Astrocyte (in vitro differentiated cells and primary cell): ENCODE measurements at regions not wholly inside any gene's neighbourhood (a gene's known extent, or its start where the extent isn't known, plus 50 kb on each side); places are given as distances from the start of the nearest gene placed in this dataset.

ENCODE experiments used
- DNase-seq: peaks from one replicate; pipeline ENCODE4 v3.0.0-alpha.2; 2010; ENCODE audit warnings: low read depth
- FAIRE-seq: peaks from 2 replicates; lab custom pipeline; 2011; peaks lifted over from hg19 to GRCh38; lab: Jason Lieb, UNC
- H2AFZ ChIP-seq: 2 replicates; pipeline ENCODE4 v1.6.0; 2012; ENCODE audit warnings: low read depth, low read length, inconsistent platforms
- H3K27ac ChIP-seq: 2 replicates; pipeline ENCODE4 v1.5.1; 2011; ENCODE audit warnings: low read depth, low read length, inconsistent platforms
- H3K27me3 ChIP-seq: 2 replicates; pipeline ENCODE4 v1.6.0; 2011; ENCODE audit warnings: low read length, inconsistent platforms; ENCODE audit not compliant: insufficient read depth
- H3K36me3 ChIP-seq: 2 replicates; pipeline ENCODE4 v1.5.1; 2011; ENCODE audit warnings: low read length, inconsistent platforms; ENCODE audit not compliant: insufficient read depth
- H3K4me1 ChIP-seq: 2 replicates; pipeline ENCODE4 v1.5.1; 2011; ENCODE audit warnings: low read length, inconsistent platforms; ENCODE audit not compliant: insufficient read depth
- H3K4me2 ChIP-seq: 2 replicates; pipeline ENCODE4 v1.6.0; 2012; ENCODE audit warnings: low read length, inconsistent platforms
- H3K4me3 ChIP-seq: 2 replicates; pipeline ENCODE4 v1.5.1; 2011; ENCODE audit warnings: low read depth, mild to moderate bottlenecking, low read length, inconsistent platforms; ENCODE audit not compliant: insufficient read depth
- H3K79me2 ChIP-seq: 2 replicates; pipeline ENCODE4 v1.6.0; 2012; ENCODE audit warnings: mild to moderate bottlenecking, low read length, inconsistent platforms; ENCODE audit not compliant: insufficient read depth
- H3K9ac ChIP-seq: 2 replicates; pipeline ENCODE4 v1.6.0; 2012; ENCODE audit warnings: mild to moderate bottlenecking, low read length, inconsistent platforms
- H3K9me3 ChIP-seq: 2 replicates; pipeline ENCODE4 v1.5.1; 2012; ENCODE audit warnings: low read depth, mild to moderate bottlenecking, low read length, inconsistent platforms; ENCODE audit not compliant: insufficient read depth
- H4K20me1 ChIP-seq: 2 replicates; pipeline ENCODE4 v1.6.0; 2012; ENCODE audit warnings: low read length, inconsistent platforms; ENCODE audit not compliant: insufficient read depth
- H3K27ac Mint-ChIP-seq: one replicate; pipeline ENCODE4 v1.8.0; 2021; ENCODE audit warnings: mild to moderate bottlenecking, mixed read lengths; ENCODE audit not compliant: unreplicated experiment
- H3K27me3 Mint-ChIP-seq: one replicate; pipeline ENCODE4 v1.8.0; 2021; ENCODE audit warnings: low read depth, mixed read lengths; ENCODE audit not compliant: unreplicated experiment
- H3K36me3 Mint-ChIP-seq: one replicate; pipeline ENCODE4 v1.8.0; 2021; ENCODE audit warnings: low read depth, mixed read lengths; ENCODE audit not compliant: unreplicated experiment
- H3K4me1 Mint-ChIP-seq: one replicate; pipeline ENCODE4 v1.8.0; 2021; ENCODE audit warnings: low read depth, mixed read lengths; ENCODE audit not compliant: unreplicated experiment
- H3K4me3 Mint-ChIP-seq: one replicate; pipeline ENCODE4 v1.8.0; 2021; ENCODE audit warnings: mild to moderate bottlenecking, moderate library complexity, mixed read lengths; ENCODE audit not compliant: unreplicated experiment
- H3K9me3 Mint-ChIP-seq: one replicate; pipeline ENCODE4 v1.8.0; 2021; ENCODE audit warnings: mild to moderate bottlenecking, mixed read lengths; ENCODE audit not compliant: unreplicated experiment
- EZH2 ChIP-seq: IDR thresholded peaks from 2 replicates; pipeline ENCODE4 v1.6.1; 2012; ENCODE audit warnings: mild to moderate bottlenecking, low read length, inconsistent platforms; ENCODE audit not compliant: insufficient read depth
- TF ChIP-seq, protein P1 (sequence below): IDR thresholded peaks from 2 replicates; pipeline ENCODE4 v1.5.1; 2011; ENCODE audit warnings: low read depth, mild to moderate bottlenecking, inconsistent platforms, low read length, moderate library complexity; ENCODE audit not compliant: insufficient read depth

GRCh38 chr16:63967966-63968365 is 1153.9 kb downstream of the CDH11 start:
- no peaks in the 10 kb centered on the region for H3K27me3 ChIP-seq

DNA sequence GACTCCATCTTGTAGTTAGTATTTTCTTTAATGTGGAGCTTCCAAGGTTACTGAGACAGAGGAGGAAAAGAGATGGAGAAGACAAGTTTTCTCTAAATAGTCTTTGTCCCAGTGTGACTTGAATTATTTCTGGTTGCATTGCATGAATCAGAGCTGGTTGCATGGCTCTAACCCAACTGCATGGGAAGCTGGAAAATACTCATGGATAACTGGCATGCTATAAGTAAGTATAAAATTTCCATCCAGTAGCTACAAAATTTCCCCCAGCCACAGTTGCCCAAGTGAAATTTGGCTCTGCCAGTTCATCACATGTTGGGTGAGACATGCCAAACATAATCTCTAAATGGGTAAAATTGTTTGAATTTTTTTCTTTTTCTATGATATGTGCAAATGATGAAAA is 1161.5 kb downstream of the CDH11 start:
- no peak overlapping the region for H3K4me3 Mint-ChIP-seq
- Histone ChIP-seq H3K36me3 (no peaks in the 10 kb centered on the region), H3K4me2 (no peak overlapping the region), H3K27ac (no peak overlapping the region), H2AFZ (no peak overlapping the region), H3K4me3 (no peak overlapping the region), H3K4me1 (no peaks in the 10 kb centered on the region), H3K9ac (no peak overlapping the region), H3K79me2 (no peaks in the 10 kb centered on the region), H4K20me1 (no peaks in the 10 kb centered on the region), H3K27me3 (no peaks in the 10 kb centered on the region), H3K9me3 (no peaks in the 10 kb centered on the region)
- H3K9me3 Mint-ChIP-seq, result no peaks in the 10 kb centered on the region
- no peaks in the 10 kb centered on the region for H3K27me3 Mint-ChIP-seq
- DNase-seq (no peak), FAIRE-seq (no peak)
- TF ChIP-seq, protein P1, sequence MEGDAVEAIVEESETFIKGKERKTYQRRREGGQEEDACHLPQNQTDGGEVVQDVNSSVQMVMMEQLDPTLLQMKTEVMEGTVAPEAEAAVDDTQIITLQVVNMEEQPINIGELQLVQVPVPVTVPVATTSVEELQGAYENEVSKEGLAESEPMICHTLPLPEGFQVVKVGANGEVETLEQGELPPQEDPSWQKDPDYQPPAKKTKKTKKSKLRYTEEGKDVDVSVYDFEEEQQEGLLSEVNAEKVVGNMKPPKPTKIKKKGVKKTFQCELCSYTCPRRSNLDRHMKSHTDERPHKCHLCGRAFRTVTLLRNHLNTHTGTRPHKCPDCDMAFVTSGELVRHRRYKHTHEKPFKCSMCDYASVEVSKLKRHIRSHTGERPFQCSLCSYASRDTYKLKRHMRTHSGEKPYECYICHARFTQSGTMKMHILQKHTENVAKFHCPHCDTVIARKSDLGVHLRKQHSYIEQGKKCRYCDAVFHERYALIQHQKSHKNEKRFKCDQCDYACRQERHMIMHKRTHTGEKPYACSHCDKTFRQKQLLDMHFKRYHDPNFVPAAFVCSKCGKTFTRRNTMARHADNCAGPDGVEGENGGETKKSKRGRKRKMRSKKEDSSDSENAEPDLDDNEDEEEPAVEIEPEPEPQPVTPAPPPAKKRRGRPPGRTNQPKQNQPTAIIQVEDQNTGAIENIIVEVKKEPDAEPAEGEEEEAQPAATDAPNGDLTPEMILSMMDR, result no peak
- no peak for TF ChIP-seq EZH2
- H3K36me3 Mint-ChIP-seq, result no peaks in the 10 kb centered on the region
- no peaks in the 10 kb centered on the region for H3K4me1 Mint-ChIP-seq
- H3K27ac Mint-ChIP-seq, result no peak overlapping the region

More at GRCh38 chr16:63967966-63968365, 1153.9 kb downstream of the CDH11 start:
- Histone ChIP-seq H3K4me2 (no peak overlapping the region), H3K9ac (no peak overlapping the region), H3K79me2 (no peaks in the 10 kb centered on the region), H3K27ac (no peak overlapping the region), H3K9me3 (no peaks in the 10 kb centered on the region), H3K36me3 (no peaks in the 10 kb centered on the region), H3K4me3 (no peak overlapping the region), H3K4me1 (no peaks in the 10 kb centered on the region), H2AFZ (no peak overlapping the region), H4K20me1 (no peaks in the 10 kb centered on the region)
- no peaks in the 10 kb centered on the region for H3K27me3 Mint-ChIP-seq
- no peak overlapping the region for H3K4me3 Mint-ChIP-seq
- no peaks in the 10 kb centered on the region for H3K4me1 Mint-ChIP-seq
- H3K27ac Mint-ChIP-seq, result no peak overlapping the region
- no peaks in the 10 kb centered on the region for H3K9me3 Mint-ChIP-seq
- no peak for DNase-seq
- H3K36me3 Mint-ChIP-seq, result no peaks in the 10 kb centered on the region
- TF ChIP-seq, protein P1, result no peak
- no peak for TF ChIP-seq EZH2
- no peak for FAIRE-seq

GRCh38 chr16:63947022-63947421 is 1174.8 kb downstream of the CDH11 start:
- Histone ChIP-seq H3K9ac (no peak overlapping the region), H3K27ac (no peak overlapping the region), H3K4me1 (no peaks in the 10 kb centered on the region), H3K9me3 (no peaks in the 10 kb centered on the region), H2AFZ (no peak overlapping the region), H3K4me3 (no peak overlapping the region), H3K4me2 (no peak overlapping the region), H3K27me3 (no peaks in the 10 kb centered on the region), H3K36me3 (no peaks in the 10 kb centered on the region), H3K79me2 (no peaks in the 10 kb centered on the region), H4K20me1 (no peaks in the 10 kb centered on the region)
- Mint-ChIP-seq H3K4me3 (no peak overlapping the region), H3K36me3 (no peaks in the 10 kb centered on the region), H3K9me3 (peaks cover 1% of the 10 kb centered on the region), H3K27ac (no peak overlapping the region), H3K27me3 (no peaks in the 10 kb centered on the region), H3K4me1 (no peaks in the 10 kb centered on the region)
- TF ChIP-seq EZH2, result no peak
- TF ChIP-seq, protein P1, result no peak
- DNase-seq, result no peak
- FAIRE-seq, result no peak
